RWPE1 (cell line): ENCODE measurements at regions not wholly inside any gene's neighbourhood (a gene's known extent, or its start where the extent isn't known, plus 50 kb on each side); places are given as distances from the start of the nearest gene placed in this dataset.

Source experiments
- CTCF ChIA-PET: fragments of 350-600 bp; sonication (Branson Sonifier 250); formaldehyde crosslinking; extraction: SDS; loops from one replicate; lab custom pipeline; 2021; lab: Yijun Ruan, JAX
- POLR2A ChIA-PET: fragments of 400-600 bp; formaldehyde crosslinking; extraction: SDS; loops from one replicate; lab custom pipeline; 2020; ENCODE audit warnings: antibody characterized with exemption; ENCODE audit not compliant: low non-redundant PET; lab: Yijun Ruan, JAX
- DNase-seq: peaks from one replicate; pipeline ENCODE4 v3.0.0; 2012; ENCODE audit warnings: low spot score
- H3K27ac ChIP-seq: fragments of 450-650 bp; 2 replicates; pipeline ENCODE4 v1.5.1; 2017
- CTCF ChIP-seq: fragments of 450-650 bp; conservative IDR thresholded peaks from 2 replicates; pipeline ENCODE4 v1.5.1; 2017; ENCODE audit warnings: low read depth, mild to moderate bottlenecking

DNA sequence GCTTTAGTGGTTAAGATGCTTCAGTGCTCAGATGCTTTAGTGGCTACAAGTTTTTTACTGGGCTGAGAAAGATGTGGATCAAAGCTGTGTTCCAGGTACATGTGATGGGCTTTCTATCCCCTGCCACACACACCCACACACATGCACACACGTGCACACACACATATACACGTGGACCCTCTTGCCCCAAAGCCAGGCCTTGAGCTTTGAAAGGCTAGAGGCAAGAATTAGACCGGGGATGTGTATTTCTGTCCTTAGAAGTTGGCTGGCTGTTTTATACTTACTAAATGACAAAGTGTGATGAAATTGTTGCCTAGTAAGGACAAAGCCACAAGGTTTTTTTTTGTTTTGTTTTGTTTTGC lies 376.5 kb downstream of the C12orf75 start:
- DNase-seq: no peak
- H3K27ac ChIP-seq: no peak overlapping the region
- ChIA-PET POLR2A (no interaction called here), CTCF (no interaction called here)
- TF ChIP-seq CTCF: no peak

- TF ChIP-seq CTCF: no peak
- POLR2A ChIA-PET: no interaction called here
- no peak for DNase-seq
- CTCF ChIA-PET: interaction anchor here (0.7 to 1.6 kb wide), 2 partner anchors 9 to 422 kb away, joined by 3 to 5 read pairs; no protein-coding TSS in a partner anchor
- no peak overlapping the region for H3K27ac ChIP-seq
Observed at GRCh38 chr12:105713606-105714305, 383.3 kb downstream of the C12orf75 start.

GRCh38 chr12:105716621-105717020 lies 386.1 kb downstream of the C12orf75 start:
- no peak for TF ChIP-seq CTCF
- ChIA-PET POLR2A (no interaction called here), CTCF (no interaction called here)
- no peak for DNase-seq
- H3K27ac ChIP-seq: no peak overlapping the region

GRCh38 chr12:105721051-105721825 lies 390.7 kb downstream of the C12orf75 start:
- TF ChIP-seq CTCF: no peak
- H3K27ac ChIP-seq: no peak overlapping the region
- ChIA-PET CTCF (interaction anchor here (0.6 to 1.0 kb wide), 2 partner anchors 255 to 415 kb away, joined by 3 to 4 read pairs; no protein-coding TSS in a partner anchor), POLR2A (no interaction called here)
- no peak for DNase-seq

DNA sequence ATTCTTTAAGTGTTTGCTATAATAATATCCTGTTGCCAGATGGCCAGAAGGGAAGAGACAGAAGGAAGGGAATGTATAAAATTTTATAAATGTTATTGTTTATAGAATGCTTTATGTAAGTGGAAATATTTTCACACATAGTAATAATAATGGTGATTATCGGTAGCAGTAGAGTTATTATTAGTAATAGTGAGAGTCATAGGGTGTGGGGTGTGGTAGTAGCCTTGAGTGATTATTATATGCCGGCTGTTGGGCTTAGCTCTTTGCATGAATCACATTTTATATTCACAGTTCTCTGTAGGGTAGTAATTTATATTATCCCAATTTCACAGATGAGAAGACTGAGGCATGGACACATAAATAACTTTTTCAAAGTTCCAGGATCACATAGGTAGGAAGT lies 391.4 kb downstream of the C12orf75 start:
- no peak for TF ChIP-seq CTCF
- CTCF ChIA-PET: interaction anchor here (0.6 kb wide), 1 partner anchor 119 kb away, joined by 6 read pairs; no protein-coding TSS in a partner anchor

GRCh38 chr12:105723066-105723465 lies 392.6 kb downstream of the C12orf75 start:
- CTCF ChIA-PET: interaction anchor here (0.9 kb wide), 1 partner anchor 14 kb away, joined by 3 read pairs; no protein-coding TSS in a partner anchor
- POLR2A ChIA-PET: no interaction called here
- no peak for TF ChIP-seq CTCF
- no peak for DNase-seq
- no peak overlapping the region for H3K27ac ChIP-seq

More for the DNA sequence above, 391.4 kb downstream of the C12orf75 start:
- H3K27ac ChIP-seq: no peak overlapping the region
- POLR2A ChIA-PET: no interaction called here
- no peak for DNase-seq
